IPS-15b (cell line): ENCODE measurements at regions not wholly inside any gene's neighbourhood (a gene's known extent, or its start where the extent isn't known, plus 50 kb on each side); places are given as distances from the start of the nearest gene placed in this dataset.
"Not testable (repeated sequence)": the region's sequence is repeated elsewhere in the genome, so short reads cannot be mapped to it uniquely, and the experiment has no call there.

ENCODE experiments used
- H3K27me3 ChIP-seq: one replicate; pipeline ENCODE4 v1.6.1; 2013; ENCODE audit warnings: low read length; ENCODE audit not compliant: control insufficient read depth, insufficient read depth
- H3K36me3 ChIP-seq: one replicate; pipeline ENCODE4 v1.6.1; 2013; ENCODE audit warnings: low read length; ENCODE audit not compliant: control insufficient read depth, insufficient read depth
- H3K4me1 ChIP-seq: one replicate; pipeline ENCODE4 v1.6.1; 2013; ENCODE audit warnings: mild to moderate bottlenecking, low read length; ENCODE audit not compliant: control insufficient read depth, insufficient read depth
- H3K4me3 ChIP-seq: one replicate; pipeline ENCODE4 v1.5.1; 2013; ENCODE audit warnings: low read depth, low read length
- H3K9ac ChIP-seq: one replicate; pipeline ENCODE4 v1.6.1; 2013; ENCODE audit warnings: low read depth, mild to moderate bottlenecking, low read length
- H3K9me3 ChIP-seq: one replicate; pipeline ENCODE4 v1.6.1; 2013; ENCODE audit warnings: mild to moderate bottlenecking, low read length; ENCODE audit not compliant: control insufficient read depth, insufficient read depth

DNA sequence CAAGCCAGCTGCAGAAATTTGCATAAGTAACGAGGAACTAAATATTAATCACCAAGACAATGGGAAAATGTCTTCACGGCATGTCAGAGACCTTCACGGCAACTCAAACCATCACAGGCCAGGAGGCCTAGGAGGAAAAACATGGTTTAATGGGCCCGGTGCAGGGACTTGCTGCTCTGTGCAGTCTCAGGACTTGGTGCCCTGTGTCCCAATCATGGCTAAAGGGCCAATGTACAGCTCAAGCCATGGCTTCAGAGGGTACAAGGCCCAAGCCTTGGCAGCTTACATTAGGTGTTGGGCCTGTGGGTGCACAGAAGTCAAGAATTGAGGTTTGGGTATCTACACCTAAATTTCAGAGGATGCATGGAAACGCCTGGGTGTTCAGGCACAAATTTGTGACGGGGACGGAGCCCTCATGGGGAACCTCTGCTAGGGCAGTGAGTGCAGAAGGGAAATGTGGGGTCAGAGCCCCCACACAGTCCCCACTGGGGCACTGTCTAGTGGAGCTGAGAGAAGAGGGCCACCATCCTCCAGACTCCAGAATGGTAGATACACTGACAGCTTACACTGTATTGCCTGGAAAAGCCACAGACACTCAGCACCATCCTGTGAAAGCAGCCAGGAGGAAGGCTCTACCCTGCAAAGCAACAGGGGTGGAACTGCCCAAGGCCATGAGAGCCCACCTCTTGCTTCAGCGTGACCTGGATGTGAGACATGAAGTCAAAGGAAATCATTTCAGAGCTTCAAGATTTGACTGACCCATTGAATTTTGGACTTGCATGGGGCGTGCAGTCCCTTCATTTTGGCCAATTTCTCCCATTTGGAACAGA, 5284.3 kb upstream of the TPTE start:
- H3K4me3 ChIP-seq, H3K4me1 ChIP-seq, H3K36me3 ChIP-seq, H3K27me3 ChIP-seq, H3K9ac ChIP-seq: not testable (repeated sequence)
- H3K9me3 ChIP-seq, result peaks cover 38% of the 10 kb centered on the region

DNA sequence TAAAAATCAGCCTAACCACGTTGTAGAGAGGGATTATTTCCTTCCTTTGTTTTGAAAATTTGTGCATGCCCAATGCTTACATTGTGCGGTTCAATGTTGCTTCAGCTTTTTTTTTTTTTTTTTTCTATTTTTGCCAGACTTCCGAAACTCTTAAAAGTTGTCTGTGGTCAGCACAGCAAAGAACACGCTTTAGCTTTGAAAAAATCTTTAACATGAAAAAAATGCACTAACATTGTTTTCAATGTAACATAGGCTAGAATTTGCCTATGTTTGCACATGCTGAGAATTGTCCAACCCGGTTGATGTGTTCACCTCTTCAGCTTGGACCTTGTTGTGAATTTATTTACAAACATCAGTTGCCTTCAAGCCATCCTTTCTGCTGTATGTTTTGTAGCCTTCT, 5280.9 kb upstream of the TPTE start:
- H3K4me3 ChIP-seq, H3K4me1 ChIP-seq, H3K27me3 ChIP-seq, H3K9ac ChIP-seq, H3K36me3 ChIP-seq: not testable (repeated sequence)
- peaks cover 35% of the 10 kb centered on the region for H3K9me3 ChIP-seq

DNA sequence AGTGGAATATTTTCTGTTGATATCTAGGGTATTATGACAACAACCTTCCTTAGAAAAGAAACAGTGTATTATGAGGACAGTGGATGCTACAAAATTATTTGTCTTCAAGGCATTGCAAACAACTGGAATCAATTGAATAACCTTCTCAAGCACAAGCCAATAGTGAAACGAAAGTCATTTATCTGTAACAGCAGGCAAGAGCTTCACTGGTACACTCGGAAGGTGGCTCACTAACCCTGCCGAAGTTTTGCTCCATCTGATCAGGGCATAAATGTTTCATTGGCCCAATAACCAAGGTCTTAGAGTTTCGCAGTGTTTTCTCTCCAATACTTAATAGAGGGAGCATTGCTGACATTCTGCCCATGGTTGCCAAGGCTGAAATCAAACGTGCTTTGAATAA, 5278.7 kb upstream of the TPTE start:
- not testable (repeated sequence) for H3K36me3 ChIP-seq, H3K27me3 ChIP-seq, H3K4me3 ChIP-seq, H3K9ac ChIP-seq, H3K4me1 ChIP-seq
- H3K9me3 ChIP-seq, result peaks cover 38% of the 10 kb centered on the region

DNA sequence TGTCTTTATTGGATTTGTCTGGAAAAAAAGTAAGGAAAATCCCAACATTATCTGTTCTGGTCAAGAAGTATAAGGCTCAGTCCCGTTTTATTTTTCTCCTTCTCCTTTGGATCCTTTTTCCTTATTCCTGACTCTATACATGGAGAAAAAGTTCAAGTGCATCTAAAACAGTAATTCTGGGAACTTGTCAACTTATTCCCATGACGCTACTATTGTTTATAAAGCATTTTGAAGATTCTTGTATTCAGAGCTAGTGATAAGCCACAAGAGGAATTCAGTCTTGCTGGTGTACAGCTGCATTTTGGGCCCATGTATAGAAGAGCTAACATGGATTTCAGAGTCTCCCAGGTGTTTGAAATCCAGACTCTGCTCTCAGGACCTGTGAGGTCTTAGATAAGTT, 5278.1 kb upstream of the TPTE start:
- H3K4me3 ChIP-seq, H3K27me3 ChIP-seq, H3K36me3 ChIP-seq, H3K9ac ChIP-seq, H3K4me1 ChIP-seq: not testable (repeated sequence)
- peaks cover 36% of the 10 kb centered on the region for H3K9me3 ChIP-seq

DNA sequence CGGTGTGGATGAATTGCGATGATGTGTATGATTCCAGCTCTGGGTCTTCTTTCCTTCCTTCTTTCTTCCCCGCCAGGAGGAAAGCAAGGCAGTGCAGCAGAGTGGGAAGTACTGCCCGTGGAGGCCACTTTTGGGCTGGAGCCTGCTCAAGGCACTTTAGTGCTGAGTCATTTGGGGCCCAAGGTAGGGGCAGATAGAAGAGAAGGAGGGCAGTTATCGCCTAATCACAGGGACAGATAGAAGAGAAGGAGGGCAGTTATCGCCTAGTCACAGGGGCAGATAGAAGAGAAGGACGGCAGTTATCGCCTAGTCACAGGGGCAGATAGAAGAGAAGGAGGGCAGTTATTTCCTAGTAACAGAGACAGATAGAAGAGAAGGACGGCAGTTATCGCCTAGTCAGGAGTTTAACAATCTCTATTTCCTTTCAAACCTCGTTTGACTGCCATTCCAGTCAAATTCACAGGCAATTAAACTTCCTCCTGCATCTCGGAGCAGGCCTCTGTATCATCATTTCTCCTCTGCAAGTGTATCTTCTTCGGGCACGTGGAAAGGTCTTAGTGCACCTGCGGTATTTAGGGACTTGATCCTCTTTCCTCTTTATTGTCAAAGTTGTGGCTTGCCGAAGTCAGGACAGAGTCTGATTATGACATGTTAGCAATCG, 5277.5 kb upstream of the TPTE start:
- peaks cover 34% of the 10 kb centered on the region for H3K9me3 ChIP-seq
- H3K9ac ChIP-seq, result not testable (repeated sequence)

DNA sequence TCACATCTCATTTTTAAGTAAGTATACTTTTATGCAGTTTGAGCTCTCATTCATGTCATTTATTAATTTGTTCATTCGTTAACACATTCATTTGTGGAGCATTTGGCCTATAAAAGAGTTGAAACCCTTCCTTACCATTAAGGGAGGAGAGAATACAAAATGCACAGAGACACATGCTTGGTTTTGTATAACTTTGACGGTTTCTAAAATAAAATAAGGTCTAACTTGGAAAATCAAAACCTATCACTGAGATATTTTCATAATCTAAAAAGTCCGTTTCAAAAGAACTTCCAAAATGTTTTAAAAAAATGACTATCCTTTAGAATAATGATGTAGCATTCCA, 5277.0 kb upstream of the TPTE start:
- H3K36me3 ChIP-seq, H3K27me3 ChIP-seq, H3K9ac ChIP-seq, H3K4me1 ChIP-seq, H3K4me3 ChIP-seq: not testable (repeated sequence)
- peaks cover 33% of the 10 kb centered on the region for H3K9me3 ChIP-seq

More for the DNA sequence above, 5277.5 kb upstream of the TPTE start:
- H3K4me3 ChIP-seq, H3K4me1 ChIP-seq, H3K36me3 ChIP-seq, H3K27me3 ChIP-seq: not testable (repeated sequence)

DNA sequence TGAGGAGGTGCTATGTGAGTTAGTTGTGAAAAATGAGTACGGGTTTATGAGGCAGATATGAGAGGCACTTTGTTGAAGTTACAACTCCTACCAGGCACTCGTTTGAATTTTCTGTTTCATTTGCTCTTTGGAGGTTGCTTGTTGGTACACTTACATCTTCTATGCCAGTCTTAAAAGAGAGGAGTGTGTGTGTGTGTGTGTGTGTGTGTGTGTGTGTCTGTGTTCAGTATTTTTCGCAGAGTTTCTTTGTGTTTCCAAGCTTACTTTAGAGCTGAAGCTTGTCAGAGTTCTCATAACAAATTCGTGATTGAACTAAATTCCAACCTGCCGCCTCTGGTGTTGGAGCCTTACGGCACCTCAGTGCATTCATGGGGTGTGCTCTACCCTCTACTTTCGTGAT, 5276.4 kb upstream of the TPTE start:
- not testable (repeated sequence) for H3K36me3 ChIP-seq, H3K27me3 ChIP-seq, H3K4me3 ChIP-seq, H3K9ac ChIP-seq, H3K4me1 ChIP-seq
- peaks cover 31% of the 10 kb centered on the region for H3K9me3 ChIP-seq

DNA sequence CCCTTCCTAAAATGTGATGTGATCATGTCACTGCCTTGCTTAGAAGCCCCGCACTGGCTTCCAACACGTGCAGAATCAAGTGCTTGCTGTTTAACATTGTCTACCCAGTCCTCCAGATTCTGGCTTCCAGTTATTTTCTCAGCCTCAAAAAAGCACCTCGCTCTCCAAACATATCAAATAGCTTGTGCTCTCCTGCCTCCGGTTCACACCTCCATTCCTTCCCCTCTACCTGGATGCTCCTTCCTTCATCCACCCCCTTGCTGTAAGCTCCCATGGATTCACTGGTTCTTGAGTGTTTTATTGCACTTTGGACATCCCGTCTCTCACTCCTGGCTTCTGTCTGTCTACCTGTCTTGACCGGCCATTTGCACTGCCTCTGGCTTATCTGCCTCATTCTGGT, 5275.0 kb upstream of the TPTE start:
- H3K4me1 ChIP-seq, H3K4me3 ChIP-seq, H3K27me3 ChIP-seq, H3K36me3 ChIP-seq, H3K9ac ChIP-seq: not testable (repeated sequence)
- peaks cover 27% of the 10 kb centered on the region for H3K9me3 ChIP-seq

DNA sequence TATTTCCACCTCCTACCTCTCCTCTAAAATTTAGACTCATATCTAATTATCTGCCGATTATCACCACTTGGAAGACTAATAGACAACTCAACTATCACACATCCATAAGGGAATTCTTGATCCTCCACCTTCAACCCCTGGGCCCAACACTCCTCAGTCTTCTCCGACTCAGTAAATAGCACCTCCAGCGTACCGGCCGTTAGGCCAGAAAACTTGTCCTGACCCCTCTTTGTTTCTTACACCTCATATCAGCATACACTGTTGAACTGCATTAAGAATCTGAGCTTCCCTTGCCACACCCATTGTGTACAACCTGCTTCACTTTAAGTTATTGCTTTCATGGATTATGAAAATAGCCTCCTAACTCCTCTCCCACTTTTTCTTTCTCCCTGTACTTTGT, 5274.0 kb upstream of the TPTE start:
- not testable (repeated sequence) for H3K36me3 ChIP-seq, H3K27me3 ChIP-seq, H3K9ac ChIP-seq, H3K4me1 ChIP-seq, H3K4me3 ChIP-seq
- peaks cover 24% of the 10 kb centered on the region for H3K9me3 ChIP-seq

DNA sequence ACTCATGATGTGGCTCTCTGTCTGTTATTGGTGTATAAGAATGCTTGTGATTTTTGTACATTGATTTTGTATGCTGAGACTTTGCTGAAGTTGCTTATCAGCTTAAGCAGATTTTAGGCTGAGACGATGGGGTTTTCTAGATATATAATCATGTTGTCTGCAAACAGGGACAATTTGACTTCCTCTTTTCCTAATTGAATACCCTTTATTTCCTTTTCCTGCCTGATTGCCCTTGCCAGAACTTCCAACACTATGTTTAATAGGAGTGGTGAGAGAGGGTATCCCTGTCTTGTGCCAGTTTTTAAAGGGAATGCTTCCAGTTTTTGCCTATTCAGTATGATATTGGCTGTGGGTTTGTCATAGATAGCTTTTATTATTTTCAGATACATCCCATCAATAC, 5271.3 kb upstream of the TPTE start:
- not testable (repeated sequence) for H3K4me3 ChIP-seq, H3K9ac ChIP-seq, H3K36me3 ChIP-seq, H3K4me1 ChIP-seq, H3K27me3 ChIP-seq
- peaks cover 12% of the 10 kb centered on the region for H3K9me3 ChIP-seq

DNA sequence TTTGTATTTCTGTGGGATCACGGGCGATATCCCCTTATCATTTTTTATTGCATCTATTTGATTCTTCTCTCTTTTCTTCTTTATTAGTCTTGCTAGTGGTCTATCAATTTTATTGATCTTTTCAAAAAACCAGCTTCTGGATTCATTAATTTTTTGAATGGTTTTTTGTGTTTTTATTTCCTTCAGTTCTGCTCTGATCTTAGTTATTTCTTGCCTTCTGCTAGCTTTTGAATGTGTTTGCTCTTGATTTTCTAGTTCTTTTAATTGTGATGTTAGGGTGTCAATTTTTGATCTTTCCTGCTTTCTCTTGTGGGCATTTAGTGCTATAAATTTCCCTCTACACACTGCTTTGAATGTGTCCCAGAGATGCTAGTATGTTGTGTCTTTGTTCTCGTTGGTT, 5270.2 kb upstream of the TPTE start:
- not testable (repeated sequence) for H3K27me3 ChIP-seq, H3K4me3 ChIP-seq, H3K36me3 ChIP-seq, H3K9ac ChIP-seq, H3K4me1 ChIP-seq, H3K9me3 ChIP-seq

DNA sequence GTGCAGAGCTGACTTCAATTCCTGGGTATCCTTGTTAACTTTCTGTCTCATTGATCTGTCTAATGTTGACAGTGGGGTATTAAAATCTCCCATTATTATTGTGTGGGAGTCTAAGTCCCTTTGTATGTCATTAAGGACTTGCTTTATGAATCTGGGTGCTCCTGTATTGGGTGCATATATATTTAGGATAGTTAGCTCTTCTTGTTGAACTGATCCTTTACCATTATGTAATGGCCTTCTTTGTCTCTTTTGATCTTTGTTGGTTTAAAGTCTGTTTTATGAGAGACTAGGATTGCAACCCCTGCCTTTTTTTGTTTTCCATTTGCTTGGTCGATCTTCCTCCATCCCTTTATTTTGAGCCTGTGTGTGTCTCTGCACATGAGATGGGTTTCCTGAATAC, 5269.5 kb upstream of the TPTE start:
- H3K36me3 ChIP-seq, H3K4me1 ChIP-seq, H3K27me3 ChIP-seq, H3K4me3 ChIP-seq, H3K9me3 ChIP-seq, H3K9ac ChIP-seq: not testable (repeated sequence)
